ENCODE measurements at regions not wholly inside any gene's neighbourhood (a gene's known extent, or its start where the extent isn't known, plus 50 kb on each side); places are given as distances from the start of the nearest gene placed in this dataset.

- TF ChIP-seq CTCF (IDR thresholded peaks at IDR 0.05; ENCODE audit: borderline replicate concordance), result no peak
- no peaks in the 10 kb centered on the region for H3K36me3 ChIP-seq
- H3K9me3 ChIP-seq (replicated peaks), result no peaks in the 10 kb centered on the region
- H3K4me3 ChIP-seq, result no peak overlapping the region
- H3K27ac ChIP-seq (replicated peaks), result no peak overlapping the region
- H3K4me1 ChIP-seq, result no peaks in the 10 kb centered on the region
- DNase-seq, result no peak
- no peaks in the 10 kb centered on the region for H3K27me3 ChIP-seq (ENCODE audit: low read depth)
- intact Hi-C loops (cut with micrococcal nuclease), result no loop called here
Observed at GRCh38 chr3:117958027-117958426, 1076.6 kb downstream of the IGSF11 start.

GRCh38 chr3:117962750-117963149 is 1071.9 kb downstream of the IGSF11 start:
- no peak overlapping the region for H3K4me3 ChIP-seq
- no peaks in the 10 kb centered on the region for H3K36me3 ChIP-seq
- intact Hi-C loops (cut with micrococcal nuclease), result no loop called here
- H3K27ac ChIP-seq (replicated peaks), result no peak overlapping the region
- TF ChIP-seq CTCF (IDR thresholded peaks at IDR 0.05; ENCODE audit: borderline replicate concordance), result no peak
- no peaks in the 10 kb centered on the region for H3K4me1 ChIP-seq
- no peaks in the 10 kb centered on the region for H3K27me3 ChIP-seq (ENCODE audit: low read depth)
- DNase-seq, result no peak
- no peaks in the 10 kb centered on the region for H3K9me3 ChIP-seq (replicated peaks)

GRCh38 chr3:117963858-117964257 is 1070.8 kb downstream of the IGSF11 start:
- Histone ChIP-seq H3K36me3 (no peaks in the 10 kb centered on the region), H3K4me3 (no peak overlapping the region), H3K9me3 (replicated peaks) (no peaks in the 10 kb centered on the region), H3K4me1 (no peaks in the 10 kb centered on the region), H3K27me3 (ENCODE audit: low read depth) (no peaks in the 10 kb centered on the region), H3K27ac (replicated peaks) (no peak overlapping the region)
- intact Hi-C loops (cut with micrococcal nuclease), result no loop called here
- TF ChIP-seq CTCF (IDR thresholded peaks at IDR 0.05; ENCODE audit: borderline replicate concordance), result no peak
- DNase-seq, result no peak

DNA sequence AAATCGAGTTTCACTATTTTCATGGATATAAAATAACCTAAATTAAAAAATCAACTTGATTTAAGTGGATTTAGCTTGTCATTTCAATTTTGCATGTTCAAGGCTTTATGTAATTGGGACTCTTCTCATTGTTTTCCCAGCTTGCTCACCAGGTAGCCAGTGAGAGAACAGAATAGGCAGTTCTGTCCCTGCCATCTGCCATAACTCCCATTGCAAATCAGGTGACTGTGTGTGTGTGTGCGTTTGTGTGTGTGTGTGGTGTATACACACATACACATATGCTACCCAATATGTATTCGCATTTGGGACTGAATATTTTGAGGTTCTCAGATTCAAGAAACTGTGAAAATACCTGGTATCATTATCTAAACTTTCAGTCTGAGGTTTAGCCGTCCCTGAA is 1069.8 kb downstream of the IGSF11 start:
- Histone ChIP-seq H3K9me3 (replicated peaks) (no peaks in the 10 kb centered on the region), H3K36me3 (no peaks in the 10 kb centered on the region), H3K27ac (replicated peaks) (no peak overlapping the region), H3K27me3 (ENCODE audit: low read depth) (no peaks in the 10 kb centered on the region), H3K4me1 (no peaks in the 10 kb centered on the region), H3K4me3 (no peak overlapping the region)
- no peak for DNase-seq
- TF ChIP-seq CTCF (IDR thresholded peaks at IDR 0.05; ENCODE audit: borderline replicate concordance), result no peak
- intact Hi-C loops (cut with micrococcal nuclease), result no loop called here

GRCh38 chr3:117977504-117978228 is 1057.0 kb downstream of the IGSF11 start:
- no peak for TF ChIP-seq CTCF (IDR thresholded peaks at IDR 0.05; ENCODE audit: borderline replicate concordance)
- DNase-seq, result no peak
- H3K4me3 ChIP-seq, result no peak overlapping the region
- H3K27ac ChIP-seq (replicated peaks), result no peak overlapping the region
- H3K27me3 ChIP-seq (ENCODE audit: low read depth), result no peaks in the 10 kb centered on the region
- no peaks in the 10 kb centered on the region for H3K9me3 ChIP-seq (replicated peaks)
- intact Hi-C loops (cut with micrococcal nuclease), result no loop called here
- no peaks in the 10 kb centered on the region for H3K36me3 ChIP-seq
- H3K4me1 ChIP-seq, result no peaks in the 10 kb centered on the region
